B cell (primary cell): ENCODE measurements at regions not wholly inside any gene's neighbourhood (a gene's known extent, or its start where the extent isn't known, plus 50 kb on each side); places are given as distances from the start of the nearest gene placed in this dataset.

Experiments
- CTCF ChIP-seq: fragments of 200-600 bp; IDR thresholded peaks from one replicate; pipeline ENCODE4 v1.8.0; 2022; ENCODE audit warnings: antibody characterized with exemption, mild to moderate bottlenecking
- EZH2 ChIP-seq: IDR thresholded peaks from 2 replicates; pipeline ENCODE4 v1.6.1; 2012; ENCODE audit warnings: borderline replicate concordance, low read depth, mild to moderate bottlenecking, moderate library complexity, low read length; ENCODE audit not compliant: insufficient read depth, poor library complexity, severe bottlenecking

DNA sequence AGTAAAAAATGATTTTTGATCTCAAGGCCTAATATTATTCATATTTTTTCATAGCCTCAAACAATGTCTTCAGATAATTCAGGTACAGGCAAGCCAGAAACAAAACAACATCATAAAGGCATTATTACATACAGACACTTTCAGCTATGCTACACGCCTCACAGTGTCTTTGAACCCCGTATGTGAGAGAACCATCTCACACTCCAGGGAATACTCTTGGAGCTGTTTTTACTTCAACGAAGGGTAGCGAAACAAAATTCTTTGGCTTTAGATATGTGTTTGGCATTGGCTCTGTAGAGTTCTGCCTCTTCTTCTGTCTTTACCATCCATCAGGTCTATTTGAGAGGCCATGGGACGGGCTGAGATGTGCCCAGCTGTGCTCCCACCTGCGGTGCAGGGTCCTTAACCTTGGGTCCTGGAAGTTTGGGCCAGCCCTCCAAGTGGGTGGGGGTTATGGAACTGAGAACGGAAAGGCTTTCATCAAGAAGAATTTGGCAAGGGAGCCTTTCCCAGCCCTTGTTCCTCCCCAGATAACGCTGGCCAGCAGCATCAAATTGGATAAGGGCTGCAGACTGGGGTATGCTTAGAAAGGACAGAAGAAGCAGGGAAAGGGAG lies 276.9 kb downstream of the TCF7L2 start:
- TF ChIP-seq CTCF (no peak), EZH2 (no peak)
